Activated CD8-positive, alpha-beta T cell treated with anti-CD3 and anti-CD28 coated beads for 36 hours (primary cell): ENCODE measurements at regions not wholly inside any gene's neighbourhood (a gene's known extent, or its start where the extent isn't known, plus 50 kb on each side); places are given as distances from the start of the nearest gene placed in this dataset.

Experiments
- ATAC-seq: fragments of 200-7000 bp; cut with Tn5 transposase; one replicate; pipeline ENCODE4 v1.10.0; 2021; ENCODE audit warnings: mild to moderate bottlenecking, moderate library complexity
- CTCF ChIA-PET: fragments of 350-600 bp; sonication (Branson Sonifier 250); formaldehyde crosslinking; loops from one replicate; lab custom pipeline; 2021; ENCODE audit warnings: antibody characterized with exemption; lab: Charles Lee
- POLR2A ChIA-PET: fragments of 350-600 bp; sonication (Branson Sonifier 250); formaldehyde crosslinking; loops from one replicate; lab custom pipeline; 2021; ENCODE audit warnings: antibody characterized with exemption; lab: Charles Lee
- DNase-seq: peaks from one replicate; pipeline ENCODE4 v3.0.0-alpha.2; 2020
- H3K27ac Mint-ChIP-seq: one replicate; pipeline ENCODE4 v1.8.0; 2021; ENCODE audit warnings: mild to moderate bottlenecking, mixed read lengths
- H3K27me3 Mint-ChIP-seq: one replicate; pipeline ENCODE4 v1.8.0; 2021; ENCODE audit warnings: mixed read lengths
- H3K36me3 Mint-ChIP-seq: one replicate; pipeline ENCODE4 v1.8.0; 2021; ENCODE audit warnings: low read depth, mixed read lengths
- H3K4me1 Mint-ChIP-seq: one replicate; pipeline ENCODE4 v1.8.0; 2021; ENCODE audit warnings: low read depth, mixed read lengths
- H3K4me3 Mint-ChIP-seq: one replicate; pipeline ENCODE4 v1.8.0; 2021; ENCODE audit warnings: mild to moderate bottlenecking, moderate library complexity, mixed read lengths
- H3K9me3 Mint-ChIP-seq: one replicate; pipeline ENCODE4 v1.8.0; 2021; ENCODE audit warnings: mixed read lengths
- intact Hi-C: fragments of 100-400 bp; cut with micrococcal nuclease; formaldehyde crosslinking; loops from one replicate; pipeline ENCODE4 v1.10.0; 2022
- TF ChIP-seq, protein P1 (sequence below): fragments of 200-600 bp; IDR thresholded peaks from one replicate; pipeline ENCODE4 v1.8.0; 2022; ENCODE audit warnings: antibody characterized with exemption, mild to moderate bottlenecking

DNA sequence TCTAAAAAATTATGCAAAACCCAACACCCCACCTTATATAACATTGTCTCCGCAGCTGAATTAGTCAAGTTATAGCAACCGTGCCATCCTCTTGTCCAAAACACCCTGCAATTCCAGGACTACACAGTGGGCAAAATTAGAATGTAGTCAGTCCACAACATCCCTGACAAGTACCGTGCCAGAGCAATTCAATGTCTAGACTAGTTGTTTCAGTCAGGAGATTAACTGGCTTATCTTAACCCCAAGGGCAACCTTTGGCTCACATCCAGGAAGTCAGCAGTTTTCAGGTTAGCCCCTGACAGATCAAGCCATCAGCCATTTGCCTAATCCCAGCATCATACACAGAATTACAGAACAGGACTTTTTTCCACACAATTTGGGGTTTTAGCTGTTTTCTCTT, 240.8 kb upstream of the TMEM161B start:
- no peak for ATAC-seq
- Mint-ChIP-seq H3K27ac (no peak overlapping the region), H3K4me3 (no peak overlapping the region), H3K36me3 (no peaks in the 10 kb centered on the region), H3K4me1 (no peaks in the 10 kb centered on the region), H3K27me3 (peaks cover 2% of the 10 kb centered on the region), H3K9me3 (no peaks in the 10 kb centered on the region)
- TF ChIP-seq, protein P1, sequence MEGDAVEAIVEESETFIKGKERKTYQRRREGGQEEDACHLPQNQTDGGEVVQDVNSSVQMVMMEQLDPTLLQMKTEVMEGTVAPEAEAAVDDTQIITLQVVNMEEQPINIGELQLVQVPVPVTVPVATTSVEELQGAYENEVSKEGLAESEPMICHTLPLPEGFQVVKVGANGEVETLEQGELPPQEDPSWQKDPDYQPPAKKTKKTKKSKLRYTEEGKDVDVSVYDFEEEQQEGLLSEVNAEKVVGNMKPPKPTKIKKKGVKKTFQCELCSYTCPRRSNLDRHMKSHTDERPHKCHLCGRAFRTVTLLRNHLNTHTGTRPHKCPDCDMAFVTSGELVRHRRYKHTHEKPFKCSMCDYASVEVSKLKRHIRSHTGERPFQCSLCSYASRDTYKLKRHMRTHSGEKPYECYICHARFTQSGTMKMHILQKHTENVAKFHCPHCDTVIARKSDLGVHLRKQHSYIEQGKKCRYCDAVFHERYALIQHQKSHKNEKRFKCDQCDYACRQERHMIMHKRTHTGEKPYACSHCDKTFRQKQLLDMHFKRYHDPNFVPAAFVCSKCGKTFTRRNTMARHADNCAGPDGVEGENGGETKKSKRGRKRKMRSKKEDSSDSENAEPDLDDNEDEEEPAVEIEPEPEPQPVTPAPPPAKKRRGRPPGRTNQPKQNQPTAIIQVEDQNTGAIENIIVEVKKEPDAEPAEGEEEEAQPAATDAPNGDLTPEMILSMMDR, result no peak
- intact Hi-C loops, result no loop called here
- CTCF ChIA-PET, result no interaction called here
- no peak for DNase-seq
- POLR2A ChIA-PET, result no interaction called here

DNA sequence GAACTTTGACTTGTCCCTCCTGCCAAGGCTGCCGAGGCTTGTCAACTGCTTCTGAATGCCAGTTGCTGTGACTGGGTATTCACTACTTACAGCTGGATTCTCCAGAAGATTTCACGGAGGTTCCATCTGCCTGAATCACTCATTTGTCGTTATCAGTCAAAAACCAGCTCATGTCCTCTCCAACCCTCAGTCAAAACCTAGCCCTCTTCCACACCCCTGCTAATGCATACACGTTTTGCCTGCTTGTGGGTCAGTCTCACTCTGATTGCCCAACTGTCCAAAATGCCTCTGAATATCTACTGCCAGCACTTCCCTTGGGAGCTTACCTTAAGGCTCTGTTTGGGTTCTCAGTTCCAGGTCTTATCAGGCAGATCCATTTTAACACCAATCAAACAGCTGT, 238.6 kb upstream of the TMEM161B start:
- H3K27ac Mint-ChIP-seq, result no peak overlapping the region
- ChIA-PET POLR2A (no interaction called here), CTCF (interaction anchor here (1.8 kb wide), 1 partner anchor 184 kb away, joined by 6 read pairs; no protein-coding TSS in a partner anchor)
- intact Hi-C loops, result no loop called here
- peaks cover 6% of the 10 kb centered on the region for H3K4me1 Mint-ChIP-seq
- no peaks in the 10 kb centered on the region for H3K27me3 Mint-ChIP-seq
- H3K4me3 Mint-ChIP-seq, result no peak overlapping the region
- no peaks in the 10 kb centered on the region for H3K9me3 Mint-ChIP-seq
- TF ChIP-seq, protein P1, result no peak
- DNase-seq (no peak), ATAC-seq (no peak)
- no peaks in the 10 kb centered on the region for H3K36me3 Mint-ChIP-seq

DNA sequence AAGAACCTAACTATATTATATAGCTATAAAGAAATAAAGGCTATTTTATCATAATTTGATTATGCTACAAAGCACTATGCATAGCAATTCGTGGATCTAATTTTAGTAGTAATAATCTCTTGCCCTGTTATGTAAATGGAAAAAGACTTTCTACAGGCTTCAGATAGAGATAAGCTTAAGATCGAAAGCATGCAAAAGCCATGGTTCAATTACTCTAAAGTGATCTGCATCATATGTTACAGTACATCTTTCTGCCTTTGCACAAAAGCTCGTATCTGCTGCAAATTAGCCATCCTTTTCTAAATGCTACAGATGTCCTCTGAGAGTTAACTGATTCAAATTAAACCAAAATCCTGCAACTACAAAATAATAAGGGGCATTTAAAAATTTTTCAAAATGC, 234.8 kb upstream of the TMEM161B start:
- intact Hi-C loops, result no loop called here
- TF ChIP-seq, protein P1, result no peak
- Mint-ChIP-seq H3K36me3 (no peaks in the 10 kb centered on the region), H3K4me1 (peaks cover 10% of the 10 kb centered on the region), H3K9me3 (no peaks in the 10 kb centered on the region), H3K27me3 (no peaks in the 10 kb centered on the region), H3K27ac (no peak overlapping the region), H3K4me3 (no peak overlapping the region)
- ChIA-PET CTCF (no interaction called here), POLR2A (interaction anchor here (0.7 kb wide), 1 partner anchor 248 kb away, joined by 6 read pairs; no protein-coding TSS in a partner anchor)
- DNase-seq (no peak), ATAC-seq (no peak)

DNA sequence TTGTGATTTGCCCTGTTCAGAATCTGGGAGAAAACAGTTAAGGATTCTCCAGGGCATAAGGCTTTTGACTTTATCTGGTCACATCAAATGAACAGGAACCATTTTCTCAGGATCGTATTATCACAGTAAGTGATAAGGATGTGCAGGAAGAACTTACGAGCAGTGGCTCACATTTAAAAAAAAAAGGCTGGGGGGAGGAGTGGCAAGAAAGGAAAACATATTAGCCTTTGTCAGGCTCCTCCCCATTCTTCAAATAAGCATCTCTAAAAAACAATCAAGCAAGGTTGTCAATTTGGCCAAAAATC, 234.3 kb upstream of the TMEM161B start:
- Mint-ChIP-seq H3K9me3 (no peaks in the 10 kb centered on the region), H3K4me1 (peaks cover 10% of the 10 kb centered on the region), H3K27ac (peak overlapping the region; percentile 84), H3K27me3 (no peaks in the 10 kb centered on the region), H3K36me3 (no peaks in the 10 kb centered on the region), H3K4me3 (peak overlapping the region; percentile 77)
- ATAC-seq (peak; percentile 24), DNase-seq (no peak)
- ChIA-PET POLR2A (interaction anchor here (0.7 kb wide), 1 partner anchor 248 kb away, joined by 6 read pairs; no protein-coding TSS in a partner anchor), CTCF (no interaction called here)
- intact Hi-C loops, result no loop called here
- TF ChIP-seq, protein P1, result no peak

DNA sequence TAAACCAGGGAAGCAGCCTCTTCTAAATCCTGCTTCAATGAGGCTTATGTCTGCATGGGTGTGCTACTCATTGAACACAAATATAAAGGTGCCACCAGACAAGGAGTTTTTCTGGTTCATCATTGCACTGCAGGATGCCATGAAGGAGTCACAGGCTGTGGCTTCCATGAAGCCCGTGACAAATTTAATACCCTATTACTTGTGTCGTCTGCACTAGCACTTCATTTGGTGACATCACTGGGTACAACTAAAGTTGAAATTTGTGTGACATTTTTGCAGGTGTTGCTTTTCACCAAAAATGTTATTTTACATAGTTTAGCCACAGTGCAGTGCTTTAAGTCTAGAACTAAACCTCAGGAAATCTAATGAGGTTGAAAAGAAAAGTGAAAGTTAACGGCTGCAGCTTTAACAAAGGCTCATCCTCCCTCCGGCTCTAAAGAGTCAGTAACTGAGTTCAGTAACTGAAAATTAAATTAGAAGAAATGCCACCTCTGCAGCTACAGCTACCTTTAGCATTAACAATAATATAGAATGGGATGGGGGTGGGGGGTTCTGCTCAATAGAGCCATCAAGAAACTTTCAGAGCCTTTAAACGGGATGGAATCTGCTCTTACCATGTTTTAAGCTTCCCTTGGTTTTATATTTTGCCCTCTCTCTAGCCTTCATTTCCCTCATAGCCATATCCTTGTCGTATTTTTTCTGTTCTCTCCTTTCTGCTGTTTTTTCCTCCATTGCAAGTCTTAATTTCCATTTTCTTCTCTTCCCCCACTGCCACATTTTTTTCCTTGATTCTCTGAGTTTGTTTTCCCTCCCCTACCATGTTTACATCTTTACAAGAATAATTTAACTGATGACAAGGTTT, 233.8 kb upstream of the TMEM161B start:
- no peaks in the 10 kb centered on the region for H3K36me3 Mint-ChIP-seq
- ATAC-seq (peak; percentile 82), DNase-seq (peak; percentile 11)
- H3K4me3 Mint-ChIP-seq, result peak overlapping the region; percentile 77
- intact Hi-C loops, result no loop called here
- H3K9me3 Mint-ChIP-seq, result no peaks in the 10 kb centered on the region
- CTCF ChIA-PET, result no interaction called here
- peaks cover 10% of the 10 kb centered on the region for H3K4me1 Mint-ChIP-seq
- peak overlapping the region; percentile 84 for H3K27ac Mint-ChIP-seq
- H3K27me3 Mint-ChIP-seq, result no peaks in the 10 kb centered on the region
- POLR2A ChIA-PET, result no interaction called here
- TF ChIP-seq, protein P1, result no peak
